GM20000 (cell line): ENCODE measurements at regions not wholly inside any gene's neighbourhood (a gene's known extent, or its start where the extent isn't known, plus 50 kb on each side); places are given as distances from the start of the nearest gene placed in this dataset.

Experiments used
- DNase-seq: peaks from one replicate; pipeline ENCODE4 v3.0.0; 2012; ENCODE audit warnings: low spot score
- CTCF ChIP-seq: IDR thresholded peaks from 2 replicates; pipeline ENCODE4 v1.5.1; 2012; ENCODE audit warnings: mild to moderate bottlenecking, control low read depth; ENCODE audit errors: extremely low read depth, missing control alignments

GRCh38 chr6:4668271-4669179 is 107.7 kb upstream of the CDYL start:
- no peak for DNase-seq
- no peak for TF ChIP-seq CTCF

GRCh38 chr6:4667591-4667990 is 108.6 kb upstream of the CDYL start:
- no peak for DNase-seq
- no peak for TF ChIP-seq CTCF

GRCh38 chr6:4666886-4667513 is 109.2 kb upstream of the CDYL start:
- no peak for DNase-seq
- TF ChIP-seq CTCF, result no peak

- TF ChIP-seq CTCF, result no peak
- DNase-seq, result no peak
These were observed 110.5 kb upstream of the CDYL start for GRCh38 chr6:4665489-4666417.

- no peak for TF ChIP-seq CTCF
- DNase-seq, result no peak
These were observed 111.3 kb upstream of the CDYL start for GRCh38 chr6:4664911-4665310.

- no peak for DNase-seq
- no peak for TF ChIP-seq CTCF
These were observed 112.0 kb upstream of the CDYL start for GRCh38 chr6:4664117-4664626.
